Fibroblast of gingiva (primary cell): ENCODE measurements at regions not wholly inside any gene's neighbourhood (a gene's known extent, or its start where the extent isn't known, plus 50 kb on each side); places are given as distances from the start of the nearest gene placed in this dataset.

ENCODE experiments used
- DNase-seq: peaks from one replicate; pipeline ENCODE4 v3.0.0-alpha.2; 2011; ENCODE audit warnings: low read depth

DNA sequence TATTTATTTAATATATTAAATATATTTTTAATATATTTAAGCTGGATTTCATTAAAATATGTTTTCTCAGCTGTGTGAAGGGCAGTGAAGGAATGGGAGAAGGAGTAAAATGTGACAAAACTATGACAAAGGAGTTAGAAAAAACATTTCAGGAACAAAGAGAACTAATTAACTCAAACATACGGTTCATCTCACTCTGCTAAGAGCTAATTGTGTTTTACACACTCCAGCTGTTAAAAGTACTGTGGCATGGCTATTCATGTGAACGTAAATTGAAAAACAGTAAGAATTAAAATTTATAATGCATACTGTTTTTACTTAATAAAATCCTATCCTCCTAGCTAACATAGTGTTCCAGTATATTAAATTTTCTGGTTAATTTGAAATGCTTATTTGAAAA, 262.5 kb upstream of the GNAI1 start:
- no peak for DNase-seq

DNA sequence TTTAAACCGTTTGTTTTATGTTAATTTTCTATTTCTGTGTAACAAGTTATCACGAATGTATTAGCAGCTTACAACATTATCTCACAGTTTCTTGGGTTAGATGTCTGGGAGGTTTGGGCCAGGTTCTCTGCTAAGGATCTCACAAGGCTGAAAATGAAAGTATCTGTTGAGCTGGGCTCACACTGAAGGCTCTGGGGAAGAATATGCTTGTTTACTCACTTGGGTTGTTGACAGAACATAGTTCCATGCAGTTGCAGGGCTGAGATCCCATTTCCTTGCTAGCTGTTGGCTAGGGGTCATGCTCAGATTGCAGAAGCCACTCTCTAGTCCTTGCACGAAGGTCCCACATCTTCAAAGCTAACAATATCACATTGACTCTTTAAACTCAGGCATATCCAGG, 266.6 kb upstream of the GNAI1 start:
- peak; percentile 57 for DNase-seq

DNA sequence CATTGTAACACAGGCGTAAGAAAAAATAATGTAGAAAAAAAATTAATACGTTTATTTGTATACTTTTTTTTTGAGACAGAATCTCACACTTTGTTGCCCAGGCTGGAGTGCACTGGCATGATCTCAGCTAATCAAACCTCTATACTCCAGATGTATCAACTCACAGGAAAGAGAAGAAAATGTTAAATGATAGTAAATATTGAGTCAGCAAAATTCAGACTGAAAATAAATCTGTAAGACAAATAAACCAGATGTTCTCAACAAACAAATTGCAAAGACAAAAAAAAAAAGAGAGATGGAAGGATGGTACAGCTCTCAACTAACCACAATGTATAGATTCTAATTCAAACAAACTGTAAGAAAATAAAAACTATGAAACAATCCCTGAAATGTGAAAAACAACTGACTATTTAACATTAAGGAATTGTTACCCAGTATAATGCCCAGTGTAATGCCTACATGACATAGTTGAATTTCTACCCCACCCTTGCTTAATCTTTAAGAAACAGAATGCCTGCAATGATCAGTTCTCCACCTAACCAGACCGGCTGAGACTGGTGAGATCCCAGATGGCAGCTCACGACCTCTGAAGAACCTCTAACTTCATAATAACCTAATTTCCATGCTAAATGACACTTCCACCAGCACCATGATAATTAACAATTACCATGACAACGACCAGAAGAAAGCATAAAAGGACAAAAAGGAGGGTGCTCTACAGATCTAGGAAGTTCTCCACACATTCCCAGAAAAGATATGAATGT, 272.0 kb upstream of the GNAI1 start:
- no peak for DNase-seq

DNA sequence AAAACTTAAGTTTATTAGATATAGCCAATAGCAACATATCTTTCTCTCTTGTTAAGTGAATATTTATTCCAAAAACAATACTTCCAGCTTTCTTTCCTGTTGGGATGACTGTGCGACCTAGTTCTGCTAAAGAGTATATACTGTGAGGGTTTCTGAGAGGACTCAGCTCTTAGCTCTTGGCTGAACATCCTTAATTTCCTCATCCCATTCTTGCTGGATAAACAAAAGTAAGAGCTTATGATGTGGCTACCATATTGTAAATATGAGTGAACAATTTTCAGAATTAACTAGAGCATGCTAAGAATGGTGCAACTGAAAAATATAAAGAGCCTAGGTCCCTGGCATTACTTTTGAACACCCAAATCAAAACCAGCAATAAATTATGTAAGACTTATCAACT, 279.5 kb upstream of the GNAI1 start:
- peak; percentile 56 for DNase-seq

DNA sequence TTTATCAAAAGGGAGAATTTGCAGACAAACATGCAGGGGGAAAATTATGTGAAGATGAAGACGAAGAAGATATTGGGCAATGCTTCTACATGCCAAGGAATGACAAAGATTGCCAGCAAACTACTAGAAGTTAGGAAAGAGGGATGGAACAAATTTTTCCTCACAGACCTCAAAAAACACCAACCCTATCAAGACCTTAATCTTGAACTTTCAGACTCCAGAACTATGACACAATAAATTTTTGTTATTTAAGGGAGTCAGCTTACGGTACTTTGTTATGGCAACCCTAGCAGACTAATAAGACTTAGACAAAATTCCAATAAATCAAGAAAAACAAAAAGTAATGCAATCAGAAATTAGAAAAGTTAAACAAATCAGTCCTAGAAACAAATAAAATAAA, 280.0 kb upstream of the GNAI1 start:
- DNase-seq: peak; percentile 72

DNA sequence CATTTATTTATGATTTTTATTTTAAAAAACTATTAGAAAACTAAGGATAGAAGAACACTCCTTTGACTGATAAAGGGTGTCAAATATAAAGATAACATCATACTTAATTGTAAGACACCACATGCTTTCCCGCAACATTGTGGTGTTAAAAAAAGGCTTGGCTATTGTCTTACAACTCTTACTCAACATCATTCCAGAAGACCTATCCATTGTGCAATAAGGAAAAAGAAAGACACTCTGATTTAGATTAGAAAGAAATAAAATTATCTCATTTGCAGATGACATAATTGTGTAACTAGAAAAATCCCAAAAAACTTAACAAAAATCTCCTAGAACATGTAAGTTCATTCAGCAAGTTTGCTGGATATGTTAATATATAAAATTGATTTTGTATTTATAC, 296.7 kb upstream of the GNAI1 start:
- DNase-seq: peak; percentile 26

DNA sequence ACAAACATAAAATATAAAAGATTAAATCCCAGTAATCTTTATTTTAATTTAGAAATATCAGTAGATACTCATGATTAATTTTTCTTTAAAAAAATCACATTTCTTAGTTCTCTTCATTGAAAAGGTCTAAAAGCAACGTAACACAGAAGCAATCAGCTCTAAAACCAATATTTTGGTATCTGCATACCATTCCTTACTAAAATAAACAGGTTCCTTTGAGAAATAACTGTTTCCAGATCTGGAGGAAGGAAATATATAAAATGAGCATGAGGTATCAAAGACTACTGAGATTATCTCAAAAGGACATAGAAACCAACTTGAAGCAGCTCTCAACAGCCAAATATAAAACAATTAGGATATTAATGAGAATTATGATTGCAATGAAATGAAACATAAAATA, 301.0 kb upstream of the GNAI1 start:
- no peak for DNase-seq

DNA sequence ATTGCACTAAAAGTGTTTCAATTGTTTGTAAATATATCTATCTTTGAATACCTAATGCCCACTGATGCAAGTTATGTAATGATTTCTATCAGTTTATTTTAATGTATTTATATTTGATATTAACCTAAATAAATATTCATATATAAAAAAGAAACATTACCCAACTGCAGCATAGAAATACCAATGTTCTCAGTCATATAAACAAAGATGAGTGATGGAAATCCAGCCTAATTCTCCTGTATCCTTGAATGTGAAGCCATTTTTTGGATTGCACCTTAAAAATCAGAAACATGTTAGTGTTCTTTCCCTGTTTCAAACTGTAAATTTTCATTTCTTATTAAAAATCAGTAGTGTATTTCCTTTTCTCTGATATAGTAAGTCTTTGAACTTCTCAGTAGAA, 305.8 kb upstream of the GNAI1 start:
- DNase-seq: no peak

DNA sequence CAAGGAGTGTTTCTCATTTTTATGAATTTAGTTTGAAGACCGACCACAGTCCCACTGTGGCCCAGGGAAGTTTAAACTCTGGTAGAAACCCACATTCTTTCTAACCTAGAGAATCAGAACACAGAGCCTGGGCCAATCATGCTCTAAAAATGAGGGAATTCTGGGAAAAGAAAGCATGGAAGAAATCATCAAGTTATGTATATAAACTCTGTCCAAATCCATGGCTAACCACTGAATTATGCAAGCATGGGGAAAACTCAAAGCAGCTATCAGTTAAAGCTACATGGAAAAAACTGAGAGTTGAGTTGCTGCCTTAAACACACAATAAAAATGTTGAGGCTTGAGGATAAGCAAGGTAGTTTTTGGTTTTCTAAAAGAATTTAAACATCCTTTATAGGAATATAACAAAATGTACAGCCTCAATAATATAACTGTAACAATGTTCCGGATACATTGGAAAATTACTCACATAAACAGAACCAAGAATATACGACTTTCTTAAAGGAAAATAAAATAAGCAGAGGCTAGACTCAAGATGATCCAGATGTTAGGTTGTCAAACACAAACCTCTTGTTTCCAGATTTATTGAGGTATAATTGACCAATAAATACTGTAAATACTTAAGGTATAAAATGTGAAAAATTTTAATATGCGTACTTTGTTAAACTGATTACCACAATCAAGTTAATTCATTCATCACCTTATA, 311.2 kb upstream of the GNAI1 start:
- peak; percentile 8 for DNase-seq

DNA sequence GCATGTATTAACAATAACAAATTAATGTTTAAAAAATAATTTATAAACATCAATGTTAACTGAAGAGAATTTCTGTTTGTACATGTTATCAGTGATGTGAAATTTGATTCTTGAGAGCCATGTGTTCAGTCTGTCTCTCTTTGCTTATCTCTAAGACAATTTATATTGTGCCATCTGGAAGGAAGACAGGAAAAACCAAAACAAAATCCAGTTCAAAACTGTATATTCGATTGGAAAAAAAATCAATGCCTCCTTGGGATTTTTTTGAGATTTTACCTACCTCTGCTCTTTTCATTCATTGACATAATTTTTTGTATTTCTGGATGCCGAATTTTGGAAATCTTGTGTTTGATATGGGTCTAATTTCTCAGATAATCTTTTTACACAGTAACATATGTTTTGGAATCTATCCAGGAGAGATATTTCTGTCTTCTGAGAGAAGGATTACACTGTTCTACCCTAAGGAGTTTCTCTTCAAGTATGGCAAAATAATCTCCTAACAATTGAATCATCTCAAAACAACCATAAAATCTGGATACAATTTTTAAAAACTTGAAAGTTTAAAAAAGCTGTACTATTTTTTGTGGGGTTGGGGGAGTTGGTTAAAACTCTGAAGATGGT, 311.9 kb upstream of the GNAI1 start:
- no peak for DNase-seq

DNA sequence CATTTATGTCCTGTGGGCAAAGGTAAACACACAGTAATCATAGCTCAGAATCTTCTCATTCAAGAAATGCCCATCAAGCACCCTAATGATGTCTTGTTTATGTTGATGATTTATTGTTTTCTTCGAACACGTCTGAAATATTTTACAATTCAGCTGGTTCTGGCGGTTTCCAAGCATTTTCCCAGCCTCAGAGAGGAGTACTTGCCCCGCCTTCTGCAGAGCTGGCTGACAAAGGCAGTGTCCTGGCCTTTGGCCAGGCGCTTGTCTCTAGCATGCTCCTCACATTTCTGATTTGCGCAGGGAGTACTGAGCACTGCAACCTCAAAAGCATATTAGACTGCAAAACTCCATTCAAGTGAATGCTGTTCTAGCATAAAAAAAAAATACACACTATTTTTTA, 314.2 kb upstream of the GNAI1 start:
- peak; percentile 61 for DNase-seq

DNA sequence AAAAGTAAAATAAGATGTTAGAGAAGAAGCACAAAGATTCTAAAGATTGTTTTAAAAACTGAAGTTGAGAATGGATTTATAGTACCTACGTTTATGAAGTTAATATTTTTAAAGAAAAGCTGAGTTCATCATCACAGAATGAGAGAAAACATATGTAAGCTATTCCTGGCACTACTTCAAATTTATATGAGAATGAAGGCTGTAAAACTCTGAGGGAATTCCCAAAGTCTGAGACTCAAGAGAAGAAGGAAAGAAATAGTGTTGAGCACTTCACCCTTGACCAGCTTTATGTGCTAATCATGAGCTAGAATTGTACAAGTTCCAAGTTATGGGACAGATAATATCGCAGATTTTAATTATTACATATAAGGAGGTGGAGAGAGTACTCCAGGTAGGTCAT, 323.7 kb upstream of the GNAI1 start:
- DNase-seq: no peak

DNA sequence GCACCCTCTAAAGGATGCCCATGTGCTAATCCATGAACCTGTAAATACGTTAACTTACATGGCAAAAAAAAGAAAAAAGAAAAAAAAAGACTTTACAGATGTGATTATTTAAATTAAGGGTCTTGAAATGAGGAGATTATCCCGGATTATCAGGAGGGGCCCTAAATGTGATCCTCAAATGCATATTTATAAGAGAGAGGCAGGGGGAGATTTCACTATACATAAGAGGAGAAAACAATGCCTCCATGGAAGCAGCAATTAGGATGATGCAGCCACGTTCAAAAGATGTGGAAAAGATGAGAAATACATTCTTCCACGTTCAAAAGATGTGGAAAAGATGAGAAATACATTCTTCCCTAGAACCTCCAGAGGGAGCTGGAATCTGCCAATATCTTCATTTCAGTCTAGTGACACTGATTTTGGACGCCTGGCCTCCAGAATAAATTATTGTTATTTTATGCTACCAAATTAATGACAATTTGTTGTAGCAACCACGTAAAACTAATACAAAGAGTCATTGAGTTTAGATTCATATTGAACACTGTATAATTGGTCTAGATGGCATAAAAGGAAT, 328.4 kb upstream of the GNAI1 start:
- peak; percentile 39 for DNase-seq

DNA sequence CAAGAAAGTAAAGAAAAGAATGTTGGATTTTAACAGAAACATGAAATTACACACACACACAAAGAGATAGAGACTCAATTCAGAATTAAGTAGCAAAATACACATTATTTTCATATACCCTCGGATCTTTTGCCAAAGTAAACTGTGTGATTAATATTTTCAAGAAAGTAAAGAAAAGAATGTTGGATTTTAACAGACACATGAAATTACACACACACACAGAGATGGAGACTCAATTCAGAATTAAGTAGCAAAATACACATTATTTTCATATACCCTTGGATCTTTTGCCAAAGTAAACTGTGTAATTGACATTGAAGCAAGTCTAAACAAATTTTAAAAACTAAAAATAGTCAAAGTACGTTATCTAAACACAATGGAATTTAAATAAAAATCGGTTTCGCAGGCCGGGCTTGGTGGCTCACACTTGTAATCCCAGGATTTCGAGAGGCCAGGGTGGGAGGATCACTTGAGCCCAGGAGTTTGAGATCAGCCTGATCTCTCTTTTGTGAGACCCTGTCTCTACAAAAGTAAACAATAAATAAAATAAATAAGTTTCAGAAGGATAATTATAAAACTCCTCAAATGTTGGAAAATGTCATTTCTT, 337.3 kb upstream of the MAGI2 start:
- DNase-seq: no peak

DNA sequence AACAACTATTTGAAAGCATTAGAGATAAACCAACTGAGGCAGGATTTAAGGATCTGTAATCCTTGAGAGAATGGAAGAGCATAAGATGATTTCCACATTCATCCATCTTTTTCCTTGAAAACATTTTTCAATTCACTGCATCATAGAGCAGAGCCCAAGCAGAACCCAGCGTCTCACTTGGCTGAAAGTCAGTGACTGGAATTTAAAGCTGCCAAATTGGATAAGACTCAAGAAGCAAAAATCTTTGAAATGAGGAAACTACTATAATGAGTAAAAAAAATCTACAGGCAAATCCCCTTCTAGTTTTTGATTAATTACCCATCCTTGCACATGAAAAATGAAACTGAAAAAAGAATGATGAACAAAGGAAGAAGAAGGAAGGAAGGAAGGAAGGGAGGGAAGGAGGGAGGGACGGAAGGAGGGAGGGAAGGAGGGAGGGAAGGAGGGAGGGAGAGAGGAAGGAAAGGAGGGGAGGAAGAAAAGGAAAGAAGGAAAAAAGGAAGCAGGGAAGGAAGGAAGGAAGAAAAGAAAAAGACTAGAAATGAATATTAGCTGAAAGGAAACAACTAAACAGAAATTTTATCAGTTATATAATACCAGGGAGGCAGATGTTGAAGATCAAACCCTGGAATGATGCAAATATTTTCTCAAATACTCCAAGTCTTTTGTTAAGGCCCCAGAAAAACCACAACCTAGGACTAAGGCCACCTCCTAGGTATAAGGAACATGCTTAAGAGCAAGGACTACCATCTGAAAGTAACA, 336.3 kb upstream of the MAGI2 start:
- DNase-seq: peak; percentile 82

DNA sequence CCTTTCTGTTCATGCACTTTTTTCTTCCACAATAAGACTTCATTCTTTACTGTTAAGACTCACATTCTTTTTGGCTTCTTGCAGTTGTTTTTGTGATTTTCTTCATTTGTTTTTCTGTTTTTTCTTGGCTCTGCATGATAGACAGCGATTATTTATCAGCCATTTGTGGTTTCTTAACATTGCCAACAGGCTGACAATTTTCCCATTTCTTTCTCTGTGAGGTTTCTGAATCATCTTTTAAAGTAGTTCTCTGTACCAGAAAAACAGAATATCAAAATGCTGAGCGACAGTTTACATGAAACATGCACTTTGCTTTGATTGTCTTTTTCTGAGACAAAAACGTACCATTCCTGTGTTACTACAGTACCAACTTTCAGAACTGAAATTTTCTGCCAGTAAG, 334.2 kb upstream of the MAGI2 start:
- DNase-seq: no peak

DNA sequence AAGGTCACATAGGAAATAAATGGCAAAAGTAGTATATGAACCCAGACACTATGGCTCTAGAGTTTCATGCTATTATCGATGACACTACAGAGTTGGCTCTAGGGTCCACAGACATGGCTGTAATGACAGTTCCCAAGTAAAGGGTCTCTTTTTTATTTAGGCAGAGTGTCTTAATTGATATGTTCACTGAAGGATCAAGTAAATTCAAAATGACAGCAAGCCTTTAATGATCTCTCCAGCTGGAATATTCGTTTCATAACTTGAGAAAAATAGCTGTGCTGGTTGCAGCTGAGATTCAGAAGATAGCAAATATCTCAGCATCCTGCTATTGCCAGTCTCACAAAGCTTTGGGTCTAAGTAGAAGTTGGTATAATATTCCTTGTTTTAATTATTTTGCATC, 333.6 kb upstream of the MAGI2 start:
- DNase-seq: no peak

DNA sequence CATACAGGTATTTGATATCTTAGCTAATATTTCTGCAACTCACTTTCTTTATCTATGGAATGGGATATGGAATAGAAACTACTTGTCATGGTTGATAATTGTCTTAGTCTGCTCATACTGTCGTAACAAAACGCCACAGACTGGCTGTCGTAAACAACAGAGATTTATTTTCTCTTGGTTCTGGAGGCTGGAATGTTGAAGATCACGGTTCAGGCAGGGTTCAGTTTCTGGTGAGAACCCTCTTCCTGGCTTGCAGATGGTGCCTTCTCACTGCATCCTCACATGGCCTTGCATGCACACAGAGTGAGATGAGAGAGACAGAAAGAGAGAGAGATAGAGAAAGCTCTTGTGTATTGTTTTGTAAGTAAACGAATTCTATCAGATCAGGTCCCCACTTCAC, 332.7 kb upstream of the MAGI2 start:
- DNase-seq: peak; percentile 17

DNA sequence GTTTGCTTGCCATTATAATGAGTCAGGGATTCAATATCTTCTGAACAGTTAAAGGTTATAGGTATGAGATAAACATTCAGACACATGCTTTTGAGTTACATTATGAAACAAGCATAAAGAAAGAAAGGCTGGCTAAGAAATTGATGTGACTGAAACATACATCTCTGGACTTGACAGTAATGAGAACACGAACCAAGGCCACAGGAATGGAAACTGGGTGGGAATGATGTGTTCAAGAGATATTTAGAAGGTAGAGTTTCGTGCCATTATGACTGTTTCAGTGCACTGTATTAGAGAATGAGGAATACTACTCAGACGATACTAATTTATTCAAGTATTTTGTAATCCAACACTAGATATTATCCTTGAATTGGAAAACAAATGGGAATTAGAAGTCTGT, 332.1 kb upstream of the MAGI2 start:
- no peak for DNase-seq

DNA sequence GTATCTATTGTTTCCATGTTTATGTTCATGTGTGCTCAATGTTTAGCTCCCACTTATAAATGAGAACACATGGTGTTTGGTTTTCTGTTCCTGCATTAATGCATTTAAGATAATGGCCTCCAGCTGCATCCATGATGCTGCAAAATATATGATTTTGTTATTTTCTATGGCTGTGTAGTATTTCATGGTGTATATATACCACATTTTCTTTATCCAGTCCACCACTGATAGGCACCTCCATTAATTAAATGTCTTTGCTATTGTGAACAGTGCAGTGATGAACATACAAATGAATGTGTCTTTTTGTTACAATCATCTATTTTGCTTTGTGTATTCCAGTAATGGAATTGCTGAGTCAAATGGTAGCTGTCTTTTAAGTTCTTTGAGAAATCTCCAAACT, 329.4 kb upstream of the MAGI2 start:
- DNase-seq: no peak

DNA sequence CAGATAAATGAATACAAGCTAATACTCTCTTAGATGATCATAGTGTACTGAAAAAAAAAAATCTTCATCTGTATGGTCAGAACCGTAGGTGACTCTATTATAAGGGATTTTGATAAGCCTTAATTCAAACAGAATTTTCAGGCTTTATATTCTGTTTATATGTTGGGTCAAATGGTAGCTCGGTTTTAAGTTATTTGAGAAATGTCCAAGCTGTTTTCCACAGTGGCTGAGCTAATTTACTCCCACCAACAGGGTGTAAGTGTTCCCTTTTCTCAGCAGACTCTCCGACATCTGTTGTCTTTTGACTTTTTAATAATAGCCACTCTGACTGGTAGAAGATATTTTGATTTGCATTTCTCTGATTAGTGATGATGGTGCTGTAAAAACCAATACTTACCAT, 328.8 kb upstream of the MAGI2 start:
- no peak for DNase-seq

DNA sequence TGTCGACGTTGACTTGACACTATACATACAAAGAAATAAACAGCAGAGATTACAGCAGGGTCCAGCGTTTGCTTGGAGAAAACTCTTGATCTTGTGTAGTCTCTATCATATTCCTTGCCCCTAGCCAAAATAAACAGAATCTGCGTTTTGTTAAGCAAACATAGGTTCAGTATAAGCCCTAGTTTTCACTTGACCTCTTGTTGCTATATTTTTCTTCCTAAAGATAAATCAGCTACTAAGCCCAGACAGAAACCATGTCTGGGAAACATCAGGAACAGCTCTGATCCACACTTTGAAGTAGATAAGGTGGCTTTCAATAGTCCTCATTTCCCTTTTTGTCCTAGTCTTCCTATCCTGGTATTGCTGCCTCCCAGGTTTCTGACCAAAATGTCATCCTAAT, 328.2 kb upstream of the MAGI2 start:
- DNase-seq: no peak
